IPS-20b (cell line): ENCODE measurements at regions not wholly inside any gene's neighbourhood (a gene's known extent, or its start where the extent isn't known, plus 50 kb on each side); places are given as distances from the start of the nearest gene placed in this dataset.
"Not testable (repeated sequence)": the region's sequence is repeated elsewhere in the genome, so short reads cannot be mapped to it uniquely, and the experiment has no call there.

Experiments
- H3K27ac ChIP-seq: one replicate; pipeline ENCODE4 v1.5.1; 2013; ENCODE audit warnings: low read length
- H3K27me3 ChIP-seq: 2 replicates; pipeline ENCODE4 v1.6.1; 2013; ENCODE audit warnings: mild to moderate bottlenecking, low read length, inconsistent platforms; ENCODE audit not compliant: insufficient read depth
- H3K36me3 ChIP-seq: 2 replicates; pipeline ENCODE4 v1.6.1; 2013; ENCODE audit warnings: low read depth, mild to moderate bottlenecking, inconsistent platforms, low read length, moderate library complexity; ENCODE audit not compliant: insufficient read depth
- H3K4me1 ChIP-seq: 2 replicates; pipeline ENCODE4 v1.6.1; 2013; ENCODE audit warnings: mild to moderate bottlenecking, control low read depth, inconsistent platforms, low read length, moderate library complexity; ENCODE audit not compliant: insufficient read depth
- H3K4me3 ChIP-seq: 2 replicates; pipeline ENCODE4 v1.5.1; 2013; ENCODE audit warnings: mild to moderate bottlenecking, low read length, inconsistent platforms
- H3K9ac ChIP-seq: 2 replicates; pipeline ENCODE4 v1.6.1; 2013; ENCODE audit warnings: low read depth, mild to moderate bottlenecking, inconsistent platforms, low read length, moderate library complexity
- H3K9me3 ChIP-seq: 2 replicates; pipeline ENCODE4 v1.6.1; 2013; ENCODE audit warnings: mild to moderate bottlenecking, low read depth, low read length, inconsistent platforms; ENCODE audit not compliant: insufficient read depth

DNA sequence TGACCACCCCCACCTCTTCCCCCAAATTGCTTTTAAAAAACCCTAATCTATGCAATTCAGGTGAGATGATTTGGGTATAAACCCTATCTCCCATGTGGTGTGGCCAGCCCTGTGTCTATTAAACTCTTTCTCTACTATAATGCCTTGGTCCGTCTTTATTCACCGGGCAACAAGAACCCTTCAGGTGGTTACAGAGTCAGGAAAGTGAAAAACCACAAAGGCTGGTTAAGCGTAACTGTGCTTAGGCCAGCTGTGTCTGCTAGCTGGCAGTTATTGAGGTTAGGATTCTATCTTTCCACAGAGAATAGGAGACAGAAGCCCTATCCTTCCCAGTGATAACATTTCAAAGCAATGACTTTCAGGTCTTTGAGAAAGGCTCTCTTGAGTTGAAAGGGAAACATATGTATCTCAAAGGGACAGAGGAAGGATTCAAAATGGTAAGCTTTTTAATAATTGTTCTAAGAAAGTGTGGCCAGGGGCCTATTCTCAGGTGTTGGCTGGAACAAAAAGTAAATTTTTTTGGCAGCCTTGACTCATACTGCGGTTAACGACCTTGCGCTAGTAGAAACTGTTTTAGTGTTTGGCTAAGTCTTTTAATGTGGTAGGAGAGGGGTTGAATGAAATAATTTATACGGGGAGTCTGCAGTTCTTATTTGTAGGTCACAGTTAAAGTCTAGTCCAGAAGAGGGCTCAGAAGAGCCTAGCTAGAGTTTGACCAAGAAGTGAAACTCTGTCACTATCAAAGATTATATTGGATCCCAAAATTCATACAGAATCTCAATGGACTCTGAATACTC is 89.0 kb downstream of the NPAP1 start:
- H3K4me3 ChIP-seq, result no peak overlapping the region
- no peak overlapping the region for H3K27ac ChIP-seq
- H3K4me1 ChIP-seq, result peaks cover 8% of the 10 kb centered on the region; the same call in 1 of the 2 replicates
- H3K36me3 ChIP-seq, result no peaks in the 10 kb centered on the region
- H3K27me3 ChIP-seq, result no peaks in the 10 kb centered on the region
- no peak overlapping the region for H3K9ac ChIP-seq
- H3K9me3 ChIP-seq, result peaks cover 6% of the 10 kb centered on the region; the same call in 1 of the 2 replicates

GRCh38 chr15:24766511-24767133 is 91.0 kb downstream of the NPAP1 start:
- Histone ChIP-seq H3K36me3 (no peaks in the 10 kb centered on the region), H3K27me3 (no peaks in the 10 kb centered on the region), H3K4me3 (no peak overlapping the region), H3K9me3 (peaks cover 6% of the 10 kb centered on the region; the same call in 1 of the 2 replicates), H3K9ac (no peak overlapping the region), H3K4me1 (peaks cover 8% of the 10 kb centered on the region; the same call in 1 of the 2 replicates), H3K27ac (no peak overlapping the region)

DNA sequence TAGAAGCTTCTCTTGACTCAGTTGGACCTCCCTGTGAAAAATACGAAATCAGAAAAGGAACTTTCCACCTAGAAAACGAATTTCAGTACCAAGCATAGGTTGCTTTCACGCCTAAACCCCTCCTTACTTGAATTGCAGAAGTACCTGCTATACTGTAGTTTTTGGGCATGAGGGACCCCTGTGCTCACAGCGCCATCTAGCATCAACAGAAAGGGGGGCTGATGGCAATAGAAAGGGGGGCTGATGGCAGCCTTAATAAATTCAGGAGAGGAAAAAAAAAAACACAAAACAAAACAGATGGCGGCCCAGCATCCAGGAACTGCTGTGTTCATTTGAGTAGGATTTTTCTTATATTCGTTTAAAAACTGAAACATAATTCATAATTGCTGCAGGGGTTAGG is 96.7 kb downstream of the NPAP1 start:
- H3K27me3 ChIP-seq, result no peaks in the 10 kb centered on the region
- no peaks in the 10 kb centered on the region for H3K4me1 ChIP-seq
- peak overlapping the region; percentile 95 for H3K27ac ChIP-seq
- H3K4me3 ChIP-seq, result peak overlapping the region; percentile 81
- H3K36me3 ChIP-seq, result no peaks in the 10 kb centered on the region
- H3K9ac ChIP-seq, result peak overlapping the region; percentile 90; the same call in 1 of the 2 replicates
- no peaks in the 10 kb centered on the region for H3K9me3 ChIP-seq

DNA sequence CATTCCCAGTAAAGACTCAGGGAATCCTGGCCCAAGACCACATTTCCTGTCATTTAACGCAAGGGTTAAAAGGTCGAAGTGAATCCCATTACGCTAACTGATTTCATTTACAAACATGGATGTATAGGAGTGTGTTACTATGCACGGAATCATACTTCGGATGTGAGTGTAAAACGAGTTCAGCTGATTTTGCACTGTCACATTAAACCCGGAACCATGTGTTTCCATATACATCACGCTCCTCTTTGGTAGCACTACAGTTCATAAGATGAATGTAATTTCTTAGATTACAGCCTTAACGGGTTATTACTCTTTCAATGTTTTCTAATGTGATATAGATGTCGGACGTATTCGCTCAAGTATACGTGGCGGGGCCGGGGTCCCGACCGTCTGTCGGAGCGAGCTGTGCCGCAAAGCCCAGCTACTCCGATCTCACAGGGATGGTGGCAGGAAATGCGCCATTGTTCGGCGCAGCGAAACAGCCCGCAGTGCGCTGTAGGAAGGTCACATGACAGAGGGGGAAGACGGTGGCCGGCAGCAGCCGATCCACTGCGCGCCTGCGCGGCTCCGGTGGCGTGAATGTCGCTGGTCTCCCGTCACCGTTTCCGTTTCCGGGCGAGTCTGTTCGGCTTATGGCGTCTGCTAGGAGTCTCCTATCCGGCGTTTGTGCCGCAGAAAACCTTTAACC is 97.3 kb downstream of the NPAP1 start:
- no peaks in the 10 kb centered on the region for H3K27me3 ChIP-seq
- H3K4me1 ChIP-seq, result no peaks in the 10 kb centered on the region
- H3K27ac ChIP-seq, result peak overlapping the region; percentile 95
- no peaks in the 10 kb centered on the region for H3K36me3 ChIP-seq
- H3K9me3 ChIP-seq, result no peaks in the 10 kb centered on the region
- peak overlapping the region; percentile 90 for H3K9ac ChIP-seq
- H3K4me3 ChIP-seq, result peak overlapping the region; percentile 81

DNA sequence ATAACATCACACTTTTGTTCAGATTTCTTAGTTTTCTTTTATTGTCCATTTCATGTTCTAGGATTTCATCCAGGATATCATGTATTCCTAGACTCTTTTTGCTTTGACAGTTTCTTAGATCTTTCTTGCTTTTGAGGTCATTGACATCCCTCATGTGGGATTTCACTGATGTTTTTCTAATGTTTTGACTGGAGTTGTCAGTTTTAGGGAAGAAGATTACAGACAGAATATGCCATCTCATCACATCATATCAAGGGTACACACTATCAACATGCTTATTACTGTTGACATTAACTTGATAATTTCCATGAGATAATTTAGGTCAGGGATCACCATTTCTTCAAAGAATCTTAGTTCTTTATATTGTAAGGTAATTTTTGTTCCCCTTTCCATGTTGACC is 101.7 kb downstream of the NPAP1 start:
- H3K27ac ChIP-seq, result no peak overlapping the region
- H3K9ac ChIP-seq, result no peak overlapping the region
- H3K9me3 ChIP-seq, result peaks cover 11% of the 10 kb centered on the region
- H3K4me1 ChIP-seq, result no peaks in the 10 kb centered on the region
- H3K36me3 ChIP-seq, result no peaks in the 10 kb centered on the region
- H3K4me3 ChIP-seq, result no peak overlapping the region
- no peaks in the 10 kb centered on the region for H3K27me3 ChIP-seq

- H3K9ac ChIP-seq, result no peak overlapping the region
- H3K4me3 ChIP-seq, result peak overlapping the region; percentile 1; the same call in 1 of the 2 replicates
- H3K27me3 ChIP-seq, result no peaks in the 10 kb centered on the region
- peaks cover 26% of the 10 kb centered on the region for H3K9me3 ChIP-seq
- H3K4me1 ChIP-seq, result peaks cover 11% of the 10 kb centered on the region
- H3K36me3 ChIP-seq, result no peaks in the 10 kb centered on the region
- no peak overlapping the region for H3K27ac ChIP-seq
Measured at GRCh38 chr15:24784506-24784905, 108.9 kb downstream of the NPAP1 start.

DNA sequence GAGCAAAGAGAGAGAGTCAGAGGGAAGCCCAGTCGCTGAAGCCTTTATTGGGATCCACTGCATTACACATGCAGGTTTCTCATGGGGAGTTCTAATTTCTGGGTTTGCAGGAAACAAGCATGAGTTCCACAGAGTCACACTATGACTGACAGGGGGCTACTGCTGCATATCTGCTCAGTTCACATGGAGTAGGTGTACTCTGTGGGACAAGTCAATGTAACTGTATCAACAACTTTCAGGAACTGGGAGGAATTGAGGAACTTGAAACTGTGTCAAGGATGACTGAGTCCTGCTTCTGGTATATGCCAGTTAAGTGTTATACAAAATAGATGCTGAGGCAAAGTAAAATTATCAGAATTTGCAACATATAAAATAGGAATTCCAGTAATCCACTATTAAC is 110.8 kb downstream of the NPAP1 start:
- H3K9ac ChIP-seq, result no peak overlapping the region
- no peaks in the 10 kb centered on the region for H3K36me3 ChIP-seq
- H3K4me1 ChIP-seq, result peaks cover 11% of the 10 kb centered on the region
- no peak overlapping the region for H3K4me3 ChIP-seq
- no peaks in the 10 kb centered on the region for H3K27me3 ChIP-seq
- H3K9me3 ChIP-seq, result peaks cover 25% of the 10 kb centered on the region
- no peak overlapping the region for H3K27ac ChIP-seq

DNA sequence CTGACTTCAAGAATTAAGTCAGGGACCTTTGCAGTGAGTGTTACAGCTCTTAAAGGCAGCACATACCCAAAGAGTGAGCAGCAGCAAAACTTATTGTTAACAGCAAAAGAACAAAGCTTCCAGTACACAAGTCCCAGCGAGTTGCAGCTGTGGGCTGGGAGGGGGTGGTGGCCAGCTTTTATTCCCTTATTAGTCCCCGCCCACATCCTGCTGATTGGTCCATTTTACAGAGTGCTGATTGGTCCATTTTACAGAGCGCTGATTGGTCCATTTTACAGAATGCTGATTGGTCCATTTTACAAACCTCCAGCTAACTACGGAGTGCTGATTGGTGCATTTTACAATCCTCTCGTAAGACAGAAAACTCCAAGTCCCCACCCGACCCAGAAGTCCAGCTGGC is 127.0 kb downstream of the NPAP1 start:
- H3K9me3 ChIP-seq, result peaks cover 17% of the 10 kb centered on the region; the same call in 1 of the 2 replicates
- H3K4me1 ChIP-seq, H3K4me3 ChIP-seq, H3K9ac ChIP-seq, H3K36me3 ChIP-seq, H3K27ac ChIP-seq, H3K27me3 ChIP-seq: not testable (repeated sequence)

- no peak overlapping the region for H3K27ac ChIP-seq
- H3K36me3 ChIP-seq, result no peaks in the 10 kb centered on the region
- H3K27me3 ChIP-seq, result no peaks in the 10 kb centered on the region
- H3K9me3 ChIP-seq, result peaks cover 3% of the 10 kb centered on the region; the same call in 1 of the 2 replicates
- H3K4me3 ChIP-seq, result no peak overlapping the region
- H3K4me1 ChIP-seq, result peaks cover 14% of the 10 kb centered on the region; the same call in 1 of the 2 replicates
- H3K9ac ChIP-seq, result no peak overlapping the region
Measured at GRCh38 chr15:24819680-24820079, 135.1 kb upstream of the SNRPN start.

DNA sequence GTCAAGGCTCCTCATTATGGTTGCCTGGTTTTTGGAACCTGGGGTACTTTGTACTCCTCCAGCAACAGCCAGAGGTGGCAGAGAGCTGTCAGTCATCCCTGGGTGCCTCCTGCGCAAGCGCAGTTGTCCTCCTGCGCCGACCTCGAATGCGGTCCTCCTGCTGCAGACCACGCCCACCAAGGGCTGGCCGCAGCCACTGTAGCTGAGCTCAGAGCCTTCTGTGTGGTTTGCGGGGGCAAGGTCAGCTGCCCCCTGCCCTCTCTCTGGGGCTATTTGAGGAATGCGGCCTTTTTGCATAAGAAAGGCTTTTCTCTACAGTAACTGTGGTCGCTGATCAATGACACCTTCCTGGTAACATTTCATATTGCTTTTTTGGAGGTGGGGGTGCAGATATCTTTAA is 131.3 kb upstream of the SNRPN start:
- Histone ChIP-seq H3K27ac (peak overlapping the region; percentile 72), H3K36me3 (no peaks in the 10 kb centered on the region), H3K9me3 (no peaks in the 10 kb centered on the region), H3K4me3 (peak overlapping the region; percentile 51), H3K4me1 (peaks cover 17% of the 10 kb centered on the region; the same call in 1 of the 2 replicates), H3K9ac (peak overlapping the region; percentile 58; the same call in 1 of the 2 replicates), H3K27me3 (no peaks in the 10 kb centered on the region)

DNA sequence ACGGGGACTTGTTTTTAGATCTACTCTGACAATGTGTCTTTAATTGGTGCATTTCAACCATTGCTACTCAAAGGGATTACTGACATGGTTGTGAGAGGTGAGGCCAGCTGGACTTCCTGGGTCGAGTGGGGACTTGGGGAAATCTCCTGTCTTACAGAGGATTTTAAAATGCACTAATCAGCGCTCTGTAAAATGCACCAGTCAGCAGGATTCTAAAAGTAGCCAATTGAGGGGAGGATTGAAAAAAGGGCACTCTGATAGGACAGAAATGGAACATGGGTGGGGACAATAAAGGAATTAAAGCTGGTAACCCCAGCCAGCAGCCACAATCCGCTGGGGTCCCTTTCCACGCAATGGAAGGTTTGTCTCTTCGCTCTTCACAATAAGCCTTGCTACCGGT is 122.5 kb upstream of the SNRPN start:
- Histone ChIP-seq H3K36me3 (no peaks in the 10 kb centered on the region), H3K9ac (no peak overlapping the region), H3K9me3 (no peaks in the 10 kb centered on the region; the same call in 1 of the 2 replicates), H3K4me3 (no peak overlapping the region), H3K4me1 (peaks cover 3% of the 10 kb centered on the region; the same call in 1 of the 2 replicates), H3K27me3 (no peaks in the 10 kb centered on the region), H3K27ac (no peak overlapping the region)
